Renal cortical epithelial cell (primary cell): ENCODE measurements at regions not wholly inside any gene's neighbourhood (a gene's known extent, or its start where the extent isn't known, plus 50 kb on each side); places are given as distances from the start of the nearest gene placed in this dataset.
"Not testable (repeated sequence)": the region's sequence is repeated elsewhere in the genome, so short reads cannot be mapped to it uniquely, and the experiment has no call there.

ENCODE experiments used
- DNase-seq: peaks from one replicate; pipeline ENCODE4 v3.0.0-alpha.2; 2011; ENCODE audit warnings: low read depth

DNA sequence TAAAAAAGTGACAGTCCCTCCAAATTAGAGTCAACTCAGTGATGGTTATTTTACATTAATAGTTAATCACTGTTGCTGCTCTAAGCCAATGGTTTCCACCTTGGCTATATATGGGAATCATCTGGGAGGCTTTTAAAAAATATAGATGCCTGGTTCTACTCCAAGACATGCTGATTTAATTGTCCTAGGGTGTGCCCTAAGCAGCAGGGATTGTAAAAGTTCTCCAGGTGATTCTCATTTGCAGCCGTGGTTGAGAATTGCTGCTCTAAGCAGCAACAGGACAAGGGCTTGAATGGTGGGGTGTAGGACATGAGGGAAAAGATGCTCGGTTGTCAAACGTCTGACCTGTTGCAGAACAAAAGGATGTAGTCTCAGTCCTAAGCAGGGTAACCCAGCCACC is 405.1 kb upstream of the MCTP2 start:
- no peak for DNase-seq

DNA sequence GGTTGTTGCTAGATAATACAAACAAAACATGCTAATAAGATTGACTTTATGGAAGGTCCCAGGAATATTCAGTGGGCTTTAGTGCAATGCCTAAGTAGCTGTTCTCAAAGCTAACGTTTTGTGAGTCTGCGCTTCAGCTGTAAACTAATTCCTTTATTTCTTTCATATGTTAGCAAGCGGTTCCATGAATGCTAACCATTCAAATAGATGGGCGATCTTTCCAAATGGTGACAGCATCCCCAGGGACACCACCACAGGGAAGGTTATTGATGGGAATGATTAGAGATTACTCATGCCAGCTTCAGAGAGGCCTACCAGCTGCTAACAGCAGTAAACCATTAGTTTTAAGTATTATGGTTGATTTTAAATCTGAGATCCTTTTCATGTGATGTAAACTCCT is 405.7 kb upstream of the MCTP2 start:
- DNase-seq = no peak

DNA sequence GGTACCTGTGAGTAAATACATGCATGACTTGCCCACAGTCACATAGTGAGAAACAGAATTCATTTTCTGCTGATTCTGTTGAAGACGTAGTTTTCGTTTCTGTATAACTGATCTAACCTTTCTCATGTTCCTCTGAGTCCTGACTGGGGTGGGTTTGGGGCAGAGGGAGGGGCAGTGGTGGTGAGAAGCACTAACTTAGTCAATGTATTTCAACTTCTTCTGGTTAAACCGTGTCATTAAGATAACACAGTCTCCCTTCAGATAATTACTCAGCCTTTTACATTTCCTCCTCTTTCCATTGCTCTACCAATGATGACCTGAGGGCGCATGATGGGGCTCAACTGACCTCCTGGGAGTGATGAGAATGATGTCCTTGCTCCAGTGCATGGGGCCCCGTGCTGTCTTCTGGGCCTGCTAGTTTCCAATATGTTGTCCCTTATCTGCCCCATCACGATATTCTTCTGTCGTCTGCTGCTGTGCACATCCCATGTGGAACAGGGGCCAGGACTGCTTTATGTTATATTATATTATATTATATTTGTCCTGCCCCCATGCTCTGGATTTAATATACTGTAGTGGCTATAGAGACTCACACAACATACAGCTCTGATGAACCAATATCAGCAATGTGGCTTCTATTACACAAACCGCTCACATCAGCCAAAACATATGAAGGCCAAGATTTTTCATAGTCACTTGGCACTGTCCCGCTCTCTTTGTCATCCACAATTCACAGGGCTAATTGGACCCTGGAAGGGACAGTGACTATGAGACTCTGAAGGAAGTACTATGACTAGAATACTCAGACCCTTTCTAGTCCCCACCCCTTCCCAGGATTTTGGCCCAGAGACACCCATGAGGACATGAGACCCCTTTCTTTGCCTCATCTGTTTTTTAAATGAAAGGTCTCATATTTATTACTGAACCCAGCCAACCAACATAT is 407.1 kb upstream of the MCTP2 start:
- no peak for DNase-seq

DNA sequence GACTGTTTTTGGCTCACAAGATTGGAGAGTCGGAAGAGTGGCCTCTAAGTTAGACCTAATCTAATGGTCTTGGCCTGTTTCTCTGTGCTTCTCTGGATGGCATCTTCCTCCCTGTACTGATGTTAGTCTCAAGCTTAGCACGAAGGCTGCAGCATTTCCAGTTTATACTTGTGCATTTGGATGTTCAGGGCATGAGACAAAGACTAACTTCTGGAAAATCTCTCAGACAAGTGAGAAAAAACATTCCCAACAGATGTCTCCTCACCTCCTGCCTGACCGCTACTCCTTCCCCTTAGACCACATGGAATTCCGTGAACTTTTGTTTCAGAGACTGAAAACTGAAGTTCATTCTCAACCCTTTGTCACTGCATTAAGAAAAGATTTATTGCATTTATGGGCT is 410.8 kb upstream of the MCTP2 start:
- no peak for DNase-seq

DNA sequence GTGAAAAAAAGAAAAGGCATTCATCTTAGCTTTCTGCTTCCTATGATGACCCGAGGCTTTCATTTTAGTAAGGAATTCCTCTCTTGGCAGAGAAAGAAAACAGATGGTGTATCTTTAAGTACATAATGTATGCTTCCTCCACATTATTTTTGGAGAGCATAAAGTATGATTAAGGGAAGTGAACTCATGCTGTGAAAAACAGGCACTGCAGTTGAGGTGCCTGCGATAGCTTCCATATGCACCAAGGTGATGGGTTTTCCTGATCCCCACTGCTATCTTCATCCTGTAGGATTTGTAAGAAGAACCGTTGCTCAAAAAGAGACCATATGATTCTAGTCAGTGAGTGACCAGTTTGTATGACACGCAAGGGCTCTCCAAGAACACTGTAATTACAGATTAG is 411.5 kb upstream of the MCTP2 start:
- no peak for DNase-seq

DNA sequence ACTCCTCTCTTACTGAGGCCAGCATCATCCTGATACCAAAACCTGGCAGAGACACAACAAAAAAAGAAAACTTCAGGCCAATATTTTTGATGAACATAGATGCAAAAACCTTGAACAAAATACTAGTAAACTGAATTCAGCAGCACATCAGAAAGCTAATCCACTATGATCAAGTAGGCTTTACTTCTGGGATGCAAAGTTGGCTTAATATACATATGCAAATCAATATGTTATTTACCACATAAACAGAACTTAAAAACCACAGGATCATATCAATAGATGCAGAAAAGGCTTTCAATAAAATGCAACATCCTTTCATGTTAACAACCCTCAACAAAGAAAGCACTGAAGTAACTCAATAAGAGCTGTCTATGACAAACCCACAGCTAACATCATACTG is 414.5 kb upstream of the MCTP2 start:
- no peak for DNase-seq

DNA sequence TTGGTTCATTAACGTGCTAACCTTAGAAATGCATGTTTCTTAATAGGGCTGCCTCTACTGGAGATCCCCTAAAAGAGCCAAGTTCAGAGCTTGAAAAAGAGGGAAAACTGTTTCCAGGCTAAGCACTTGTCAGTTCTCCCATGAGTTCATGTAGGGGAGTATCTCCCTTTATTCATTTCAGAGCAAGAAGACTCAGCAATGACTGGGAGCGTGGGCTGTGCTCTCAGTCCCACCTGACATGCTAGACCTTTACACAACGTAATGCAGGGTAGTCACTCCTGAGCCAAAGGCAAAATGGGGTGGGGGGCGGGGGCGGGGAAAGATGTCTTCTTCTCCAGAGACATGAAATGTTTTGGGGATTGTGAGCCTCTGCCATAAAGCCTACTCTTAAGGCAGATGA is 420.1 kb upstream of the MCTP2 start:
- DNase-seq = no peak

DNA sequence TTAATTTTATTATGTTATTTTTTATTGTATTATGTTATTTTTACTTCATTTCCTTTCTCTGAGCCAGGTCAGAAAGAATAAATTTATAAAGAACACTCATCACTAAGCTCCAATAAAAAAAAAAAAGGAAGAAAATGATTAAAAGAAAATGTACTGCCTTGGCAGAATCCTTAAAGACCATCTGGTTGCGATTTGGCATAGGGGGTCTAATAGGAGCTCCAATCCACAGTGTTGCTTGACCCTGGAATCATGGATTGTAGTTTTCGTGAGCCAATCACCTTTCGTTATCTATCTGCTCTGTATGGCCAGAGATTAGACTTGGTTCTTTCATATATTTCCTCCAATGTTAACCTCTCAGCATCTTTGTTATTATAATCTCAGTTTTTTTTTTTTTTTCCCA is 421.8 kb upstream of the MCTP2 start:
- no peak for DNase-seq

DNA sequence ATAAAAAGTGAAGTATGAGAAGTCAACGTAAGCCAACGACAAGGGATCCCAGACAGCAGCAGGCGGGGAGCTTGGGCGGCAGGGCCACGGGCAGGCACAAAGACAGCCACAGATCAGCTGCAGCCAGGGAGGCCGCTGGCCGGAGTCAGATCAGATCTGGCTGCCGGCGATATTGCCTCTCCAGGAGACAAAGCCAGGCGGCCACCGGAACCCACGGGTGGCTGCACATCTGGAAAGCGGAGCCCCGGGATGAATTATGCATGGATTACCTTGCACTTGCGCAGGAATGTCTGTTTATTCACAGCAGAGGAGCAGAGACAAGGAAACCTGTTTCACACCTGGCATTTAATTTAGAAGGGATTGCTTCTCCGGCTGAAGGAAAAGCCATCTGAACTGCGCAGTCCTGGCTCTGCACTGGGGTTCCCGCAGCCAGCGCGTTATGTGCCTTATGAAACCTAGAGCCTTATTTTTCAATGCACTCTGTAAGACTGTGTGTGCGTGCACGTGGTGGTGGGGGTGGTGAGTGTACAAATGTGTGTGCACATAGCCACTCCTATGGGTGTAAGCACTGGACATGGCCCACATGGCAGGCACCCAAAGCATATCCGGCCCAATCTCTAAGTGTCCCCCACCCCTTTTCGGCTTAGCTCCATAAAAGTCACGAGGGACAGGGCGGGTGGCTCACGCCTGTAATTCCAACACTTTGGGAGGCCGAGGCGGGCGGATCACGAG is 427.8 kb upstream of the MCTP2 start:
- no peak for DNase-seq

DNA sequence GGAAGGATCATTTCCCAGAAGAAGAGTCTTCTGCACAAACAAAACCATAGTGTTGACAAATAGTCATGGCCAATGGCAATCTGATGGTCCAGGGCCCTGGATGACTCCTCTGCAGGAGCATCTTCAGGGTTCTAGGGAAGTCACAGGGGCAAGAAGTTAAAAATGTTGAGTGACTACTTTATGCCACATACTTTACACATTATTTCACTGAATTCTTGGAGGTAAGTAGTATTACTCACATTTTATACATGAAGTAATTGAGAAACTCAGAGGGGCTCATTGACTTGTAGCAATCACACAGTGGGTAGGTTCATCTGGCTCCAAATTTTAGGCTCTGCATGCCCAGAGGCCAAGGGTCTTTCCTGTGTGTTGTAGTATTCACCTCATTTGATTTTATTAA is 430.2 kb upstream of the MCTP2 start:
- no peak for DNase-seq

DNA sequence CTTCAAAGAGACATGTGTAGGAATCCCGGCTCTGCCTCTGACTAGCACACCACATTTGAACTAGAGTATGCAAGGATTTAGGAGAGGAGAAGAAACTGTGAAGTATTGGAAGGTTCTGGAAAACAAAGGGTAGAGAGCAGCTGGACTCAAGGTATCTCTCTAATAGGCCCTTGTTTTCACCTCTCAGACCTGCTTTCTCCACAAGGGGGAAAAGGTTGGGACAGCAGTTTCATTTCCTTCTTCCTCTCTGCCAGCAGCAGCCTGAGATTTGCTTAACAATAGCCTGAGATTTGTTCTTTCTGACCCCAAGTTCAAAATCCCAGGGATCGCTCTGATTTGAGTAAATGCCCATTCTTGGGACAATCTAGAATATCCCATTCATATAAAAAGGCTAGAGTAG is 430.6 kb upstream of the MCTP2 start:
- DNase-seq = no peak

DNA sequence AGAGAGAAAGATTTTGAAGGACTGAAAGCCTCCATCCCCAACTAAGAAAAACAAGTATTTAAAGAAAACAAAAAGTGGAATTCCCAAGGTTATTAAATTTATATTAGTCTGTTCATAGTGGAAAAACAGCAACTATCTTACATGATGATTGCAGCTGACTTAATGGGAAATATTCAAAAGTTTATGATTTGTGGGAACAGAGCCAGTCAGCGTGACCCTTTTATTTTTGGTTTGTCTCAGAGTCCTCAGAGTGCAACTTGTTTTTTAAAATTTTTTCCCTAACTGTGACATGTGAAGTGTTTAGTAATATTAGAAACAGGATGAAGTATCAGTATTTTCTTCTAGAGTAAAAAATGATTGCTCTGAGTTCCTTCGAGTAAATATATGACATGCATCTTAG is 441.9 kb upstream of the MCTP2 start:
- DNase-seq = no peak

DNA sequence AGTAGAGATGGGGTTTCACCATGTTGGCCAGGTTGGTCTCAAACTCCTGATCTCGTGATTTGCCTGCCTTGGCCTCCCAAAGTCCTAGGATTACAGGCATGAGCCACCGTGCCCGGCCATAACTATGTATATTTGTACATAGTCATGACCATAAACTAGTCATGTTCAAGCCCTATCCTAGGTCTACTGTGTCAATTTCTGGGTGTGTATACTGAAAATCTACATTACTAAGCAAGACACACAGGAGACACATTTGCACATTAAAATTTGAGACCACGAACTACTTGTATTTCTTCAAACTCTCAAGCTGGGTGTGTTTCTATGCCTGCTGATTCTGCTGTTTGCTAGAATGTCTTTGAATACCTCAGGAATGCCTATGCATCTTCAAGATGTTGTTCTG is 451.3 kb upstream of the MCTP2 start:
- no peak for DNase-seq

DNA sequence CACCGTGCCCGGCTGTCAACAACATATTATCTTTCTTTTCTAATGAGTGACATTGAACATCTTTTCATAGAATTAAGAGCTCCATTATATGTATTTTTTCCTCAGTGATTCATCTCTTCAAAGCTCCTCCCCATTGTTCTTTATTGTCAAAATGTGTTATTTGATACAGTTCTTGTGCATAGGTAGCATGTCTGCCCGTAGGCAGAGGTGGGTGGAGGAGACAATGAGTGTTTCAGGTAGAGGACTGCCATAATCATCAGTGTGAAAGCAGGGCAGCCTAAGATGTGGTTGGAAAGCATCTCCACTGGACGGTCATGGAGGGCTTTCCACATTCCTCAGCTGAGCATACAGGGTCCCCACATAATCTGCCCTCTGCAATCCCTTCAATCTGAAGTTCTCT is 452.0 kb upstream of the MCTP2 start:
- no peak for DNase-seq

DNA sequence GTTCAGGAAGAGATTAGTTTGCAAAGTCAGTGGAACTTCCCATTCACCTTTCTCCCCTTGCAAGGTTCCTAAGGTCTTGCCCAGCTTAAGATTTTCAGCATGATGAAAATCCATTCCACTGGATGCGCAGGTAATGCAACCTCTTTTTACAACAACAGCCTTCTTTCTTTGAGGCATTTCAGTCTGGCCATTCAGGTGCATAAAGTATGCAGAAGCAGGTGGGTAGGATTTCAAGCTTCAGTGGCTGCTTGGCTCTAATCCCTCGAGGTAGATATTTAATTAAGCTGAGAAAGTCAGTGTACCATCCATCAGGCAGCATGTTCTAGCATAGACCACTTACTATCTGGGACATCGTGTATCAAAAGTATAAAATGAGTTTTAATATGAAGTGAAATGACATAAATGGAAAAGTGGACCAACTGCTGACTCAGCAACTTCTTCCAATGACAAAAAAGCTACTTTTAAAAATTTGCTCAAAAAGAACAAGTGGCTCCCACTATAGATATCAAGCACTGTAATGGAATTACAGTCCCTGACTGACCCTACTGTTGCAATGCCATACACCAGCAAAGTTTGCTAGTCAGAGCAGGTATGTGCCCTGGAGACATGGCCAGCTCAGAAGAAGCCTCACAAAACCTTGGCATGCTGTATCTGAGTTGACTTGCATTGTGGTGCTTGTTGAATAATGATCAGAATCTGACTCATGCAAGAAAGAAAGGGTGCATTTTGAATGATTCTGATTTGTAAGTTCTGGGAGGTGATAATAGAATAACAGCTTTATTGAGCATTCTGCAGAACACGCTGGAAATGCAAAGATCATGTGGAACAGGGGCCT is 459.9 kb upstream of the MCTP2 start:
- DNase-seq = no peak

DNA sequence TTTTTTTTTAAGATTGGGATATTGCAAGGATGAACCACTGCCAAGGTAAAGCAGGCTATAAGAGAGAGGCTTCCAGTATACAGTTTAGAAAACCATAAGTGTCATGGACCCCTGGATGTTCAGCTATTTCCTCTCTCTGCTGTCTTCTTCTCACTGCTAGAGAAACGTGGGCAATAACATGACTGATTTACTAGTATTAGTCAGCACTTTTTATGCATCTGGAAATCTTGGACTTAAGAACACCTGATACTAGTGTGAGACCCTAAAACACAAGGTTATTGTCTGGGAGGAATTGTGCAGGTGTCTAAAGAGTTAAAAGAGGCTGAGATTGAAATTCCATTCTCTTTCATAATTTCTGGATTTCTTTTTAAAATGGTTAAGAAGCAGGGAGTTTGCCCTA is 460.6 kb upstream of the MCTP2 start:
- DNase-seq = no peak

DNA sequence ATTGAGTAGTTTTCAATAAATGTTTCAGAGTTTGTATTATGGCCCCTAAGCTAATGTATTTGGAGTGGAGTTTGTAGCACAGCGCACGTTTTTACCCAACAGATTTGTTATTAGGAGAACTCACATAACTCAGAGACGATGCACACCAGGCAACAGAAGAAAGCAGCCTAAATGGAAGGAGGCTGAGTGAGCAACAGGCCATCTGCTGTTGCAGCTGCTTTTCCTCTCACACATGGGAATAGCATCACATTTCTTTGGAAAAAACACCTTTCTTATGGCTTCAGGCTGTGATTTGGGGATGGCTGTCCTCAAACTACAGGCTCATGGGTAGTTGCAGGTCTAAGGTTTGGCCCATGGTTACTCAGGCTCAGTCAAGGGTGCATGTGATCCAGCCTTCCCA is 469.3 kb upstream of the MCTP2 start:
- no peak for DNase-seq

DNA sequence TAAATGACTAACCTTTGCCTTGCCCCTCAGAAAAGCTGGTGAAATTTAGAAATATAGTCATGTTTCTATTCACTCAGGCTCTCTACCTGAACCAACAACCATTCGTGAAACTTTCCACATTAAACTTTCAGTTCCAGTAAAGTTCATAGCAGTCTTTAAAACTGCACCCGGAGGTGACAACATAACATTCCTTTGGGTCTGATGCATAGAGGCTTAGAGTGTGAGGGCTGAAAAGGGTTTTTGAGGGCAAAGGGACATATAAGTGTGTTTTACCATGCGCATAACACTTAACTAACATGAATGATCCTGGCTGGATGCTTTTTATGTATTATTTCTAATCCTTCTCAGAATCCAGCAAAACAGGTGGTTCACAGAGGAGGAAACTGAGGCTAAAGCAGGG is 471.7 kb upstream of the MCTP2 start:
- no peak for DNase-seq

DNA sequence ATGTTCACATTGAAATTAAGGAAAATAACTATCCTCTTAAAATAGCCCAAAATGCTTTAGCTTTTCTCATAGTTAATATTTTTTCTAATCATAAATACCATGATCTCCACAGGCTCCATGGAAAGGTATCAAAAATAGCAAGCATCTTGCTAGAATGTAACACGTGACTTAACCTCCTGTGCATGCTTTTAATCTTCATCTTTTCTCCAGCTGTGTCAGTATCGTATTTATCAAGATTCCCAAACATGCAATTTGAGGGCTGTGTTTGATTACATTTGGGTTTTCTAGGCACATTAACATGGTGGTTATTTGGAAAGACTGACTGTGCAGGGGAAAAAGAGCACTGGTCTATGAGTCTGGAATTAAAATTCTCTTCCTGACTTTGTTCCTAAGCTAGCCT is 472.5 kb upstream of the MCTP2 start:
- no peak for DNase-seq

DNA sequence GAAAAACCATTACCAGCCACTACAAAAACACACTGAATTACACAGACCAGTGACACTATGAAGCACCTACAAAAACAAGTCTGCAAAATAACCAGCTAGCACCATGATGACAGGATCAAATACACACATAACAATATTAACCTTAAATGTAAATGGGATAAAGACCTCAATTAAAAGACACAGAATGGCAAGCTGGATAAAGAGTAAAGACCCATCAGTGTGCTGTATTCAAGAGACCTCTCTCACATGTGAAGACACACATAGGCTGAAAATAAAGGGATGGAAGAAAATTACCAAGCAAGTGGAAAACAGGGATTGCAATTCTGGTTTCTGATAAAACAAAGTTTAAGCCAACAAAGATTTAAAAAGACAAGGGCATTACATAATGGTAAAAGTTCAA is 482.7 kb upstream of the MCTP2 start:
- no peak for DNase-seq

DNA sequence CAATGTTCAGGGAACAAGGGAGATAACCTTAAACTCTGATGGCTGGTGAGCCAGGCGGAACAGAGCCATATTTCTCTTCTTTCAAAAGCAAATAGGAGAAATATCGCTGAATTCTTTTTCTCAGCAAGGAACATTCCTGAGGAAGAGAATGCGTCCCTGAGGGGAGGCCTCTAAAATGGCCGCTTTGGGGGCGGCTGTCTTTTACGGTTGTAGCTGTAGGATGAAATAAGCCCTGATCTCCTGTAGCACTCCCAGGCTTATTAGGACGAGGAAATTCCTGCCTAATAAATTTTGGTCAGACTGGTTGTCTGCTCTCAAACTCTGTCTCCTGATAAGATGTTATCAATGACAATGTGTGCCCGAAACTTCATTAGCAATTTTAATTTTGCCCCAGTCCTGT is 496.4 kb upstream of the MCTP2 start:
- DNase-seq = not testable (repeated sequence)

DNA sequence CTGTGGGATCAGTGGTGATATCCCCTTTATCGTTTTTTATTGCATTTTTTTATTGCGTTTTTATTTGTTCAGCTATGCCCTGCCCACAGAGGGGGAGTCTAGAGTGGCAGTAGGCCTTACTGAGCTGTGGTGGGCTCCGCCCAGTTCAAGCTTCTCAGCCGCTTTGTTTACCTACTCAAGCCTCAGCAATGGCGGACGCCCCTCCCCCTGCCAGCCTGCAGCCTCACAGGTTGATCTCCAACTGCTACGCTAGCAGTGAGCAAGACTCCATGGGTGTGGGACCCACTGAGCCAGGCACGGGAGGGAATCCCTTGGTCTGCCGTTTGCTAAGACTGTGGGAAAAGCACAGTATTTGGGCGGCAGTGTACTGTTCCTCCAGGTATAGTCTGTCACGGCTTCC is 500.6 kb upstream of the MCTP2 start:
- DNase-seq = no peak

DNA sequence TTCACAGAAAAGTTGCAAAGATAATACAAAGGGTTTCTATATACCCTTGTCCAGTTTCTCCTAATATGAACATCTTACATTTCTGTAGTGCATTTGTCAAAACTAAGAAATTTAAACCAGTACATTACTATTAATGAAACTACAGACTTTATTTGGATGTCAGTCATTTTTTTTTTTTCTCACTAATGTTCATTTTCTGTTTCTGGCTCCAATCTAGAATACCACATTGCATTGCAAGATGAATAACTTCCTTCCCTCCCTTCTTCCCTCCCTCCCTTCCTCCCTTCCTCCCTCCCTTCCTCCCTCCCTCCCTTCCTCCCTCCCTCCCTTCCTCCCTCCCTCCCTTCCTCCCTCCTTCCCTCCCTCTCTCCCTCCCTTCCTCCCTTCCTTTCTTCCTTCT is 509.2 kb upstream of the MCTP2 start:
- DNase-seq = no peak
